ENCODE measurements at regions not wholly inside any gene's neighbourhood (a gene's known extent, or its start where the extent isn't known, plus 50 kb on each side); places are given as distances from the start of the nearest gene placed in this dataset.
"Not testable (repeated sequence)": the region's sequence is repeated elsewhere in the genome, so short reads cannot be mapped to it uniquely, and the experiment has no call there.

DNA sequence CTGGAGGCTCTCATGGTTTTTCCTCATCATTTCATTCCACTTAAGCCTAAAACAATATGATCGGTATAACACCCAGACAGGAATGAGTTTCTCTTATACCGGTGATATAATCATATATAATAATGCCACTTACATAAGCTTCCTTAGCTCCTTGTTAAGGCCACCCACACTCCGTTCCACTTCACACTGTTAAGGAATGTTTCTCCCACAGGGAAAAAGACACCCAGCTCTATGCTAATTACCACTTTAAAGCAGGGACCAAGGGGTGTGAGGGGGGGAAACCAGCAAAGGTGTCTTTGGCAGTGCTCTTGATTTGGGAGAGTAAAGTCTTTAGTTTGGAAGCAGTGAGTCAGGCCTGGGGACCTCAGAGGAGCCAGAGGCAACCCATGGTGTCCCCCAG, 245.4 kb downstream of the NPIPA7 start:
- not testable (repeated sequence) for DNase-seq

GRCh38 chr16:16625140-16625539, 246.2 kb downstream of the NPIPA7 start:
- not testable (repeated sequence) for DNase-seq

- DNase-seq: not testable (repeated sequence)
These were observed 248.9 kb downstream of the NPIPA7 start for GRCh38 chr16:16627865-16628264.

DNA sequence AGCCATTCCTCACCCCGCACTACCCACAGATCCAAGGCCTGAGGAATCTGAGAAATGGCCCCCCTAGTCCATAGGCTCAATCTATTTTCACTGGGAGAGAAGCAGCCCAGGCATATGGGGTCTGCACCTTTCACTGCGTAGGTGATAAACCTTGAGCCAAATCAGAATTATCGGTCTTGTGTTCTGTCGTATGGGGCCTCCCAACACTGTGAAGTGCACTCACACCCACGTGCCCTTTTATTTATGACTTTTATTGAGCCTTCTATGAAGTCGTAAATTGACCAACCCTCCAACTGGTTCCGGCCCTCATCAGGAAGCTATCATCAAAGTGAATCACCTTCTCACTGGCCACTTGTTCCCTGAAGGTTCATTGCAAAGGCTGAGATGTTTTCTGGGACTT, 259.3 kb downstream of the NPIPA7 start:
- not testable (repeated sequence) for DNase-seq

DNA sequence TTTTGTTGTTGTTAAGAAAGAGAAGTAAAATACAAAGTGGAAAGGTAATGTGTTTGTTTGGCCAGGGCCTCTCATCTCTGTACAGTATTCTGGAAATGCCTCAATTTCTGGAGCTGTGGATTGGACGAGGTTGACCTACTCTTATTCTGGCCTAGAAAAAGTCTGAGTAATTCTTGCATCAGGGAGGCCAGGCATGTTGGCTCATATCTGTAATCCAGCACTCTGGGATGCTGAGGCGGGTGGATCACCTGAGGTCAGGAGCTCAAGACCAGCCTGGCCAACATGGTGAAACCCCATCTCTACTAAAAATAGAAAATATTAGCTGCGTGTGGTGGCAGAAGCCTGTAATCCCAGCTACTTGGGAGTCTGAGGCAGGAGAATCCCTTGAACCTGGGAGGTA, 259.8 kb downstream of the NPIPA7 start:
- not testable (repeated sequence) for DNase-seq

GRCh38 chr16:16643828-16644227, 264.9 kb downstream of the NPIPA7 start:
- not testable (repeated sequence) for DNase-seq

- DNase-seq: not testable (repeated sequence)
These were observed 269.1 kb downstream of the NPIPA7 start for GRCh38 chr16:16648002-16648401.

DNA sequence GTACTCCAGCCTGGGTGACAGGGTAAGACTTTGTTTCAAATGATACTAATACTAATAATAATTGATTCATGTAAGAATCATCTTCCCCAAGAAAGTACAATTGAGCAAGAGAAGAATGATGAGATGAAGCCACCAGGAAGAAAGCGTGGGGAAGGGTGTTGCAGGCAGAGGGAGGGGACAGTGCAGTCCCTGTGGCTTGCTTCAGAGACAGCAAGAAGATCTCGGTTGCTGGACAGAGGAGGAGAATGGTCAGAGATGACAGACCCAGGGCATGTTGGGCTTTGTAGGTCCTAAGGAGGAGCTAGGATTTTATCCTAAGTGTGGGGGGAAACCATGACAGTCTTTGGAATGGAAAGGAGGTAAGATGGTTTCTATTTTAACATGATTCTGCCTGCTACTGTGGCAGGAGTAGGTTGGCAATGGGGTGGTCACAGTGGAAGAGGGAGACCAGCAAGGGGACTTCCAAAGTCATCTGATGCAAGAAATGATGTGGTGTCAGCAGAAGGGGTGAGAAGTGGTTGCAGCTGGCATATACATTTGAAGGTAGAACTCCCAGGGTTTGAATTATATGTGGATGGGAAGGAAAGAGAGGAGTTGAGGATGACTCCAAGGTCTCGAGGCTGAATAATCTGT, 293.4 kb downstream of the NPIPA7 start:
- DNase-seq: not testable (repeated sequence)

DNA sequence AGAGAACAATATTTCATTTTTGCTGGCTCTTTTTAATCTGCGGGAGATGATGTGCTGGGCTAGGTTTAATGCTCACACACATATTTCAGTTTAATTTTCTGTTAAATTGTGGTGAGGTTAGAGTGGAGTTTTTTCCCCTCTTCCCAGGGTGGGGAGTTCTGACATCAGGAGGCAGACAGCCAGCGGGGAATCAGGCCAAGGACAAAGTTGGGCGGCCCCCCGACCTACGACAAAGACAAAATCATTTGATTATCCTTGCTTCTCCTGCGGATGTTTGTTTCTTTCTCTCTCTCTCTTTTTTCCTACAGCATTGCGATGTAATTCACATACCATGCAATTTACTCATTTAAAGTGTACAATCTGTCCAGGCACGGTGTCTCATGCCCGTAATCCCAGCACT, 295.9 kb downstream of the NPIPA7 start:
- not testable (repeated sequence) for DNase-seq

GRCh38 chr16:16721849-16722248, 342.9 kb downstream of the NPIPA7 start:
- DNase-seq: not testable (repeated sequence)

DNA sequence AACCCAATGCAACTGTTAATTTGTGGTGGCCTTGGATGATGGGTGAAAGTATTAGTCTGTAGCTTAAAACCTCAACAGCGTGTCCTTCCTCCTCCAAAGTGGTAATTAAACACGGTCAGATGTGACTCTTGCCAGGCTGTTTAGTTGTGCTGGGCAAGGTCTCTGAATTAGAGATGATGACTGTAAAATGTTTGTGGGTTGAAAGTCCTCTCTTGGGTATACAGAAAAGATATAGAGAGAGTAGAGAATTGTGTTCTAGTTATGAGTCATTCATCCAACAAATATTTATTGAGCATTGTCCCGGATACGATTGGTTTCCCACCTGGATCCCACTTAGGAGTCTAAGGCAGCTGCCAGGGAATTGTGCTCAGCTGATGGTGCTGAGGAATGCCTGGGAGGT, 343.7 kb downstream of the NPIPA7 start:
- DNase-seq: not testable (repeated sequence)

- DNase-seq: not testable (repeated sequence)
These were observed 345.0 kb downstream of the NPIPA7 start for GRCh38 chr16:16723819-16724519.

GRCh38 chr16:16727048-16727447, 348.1 kb downstream of the NPIPA7 start:
- DNase-seq: not testable (repeated sequence)

DNA sequence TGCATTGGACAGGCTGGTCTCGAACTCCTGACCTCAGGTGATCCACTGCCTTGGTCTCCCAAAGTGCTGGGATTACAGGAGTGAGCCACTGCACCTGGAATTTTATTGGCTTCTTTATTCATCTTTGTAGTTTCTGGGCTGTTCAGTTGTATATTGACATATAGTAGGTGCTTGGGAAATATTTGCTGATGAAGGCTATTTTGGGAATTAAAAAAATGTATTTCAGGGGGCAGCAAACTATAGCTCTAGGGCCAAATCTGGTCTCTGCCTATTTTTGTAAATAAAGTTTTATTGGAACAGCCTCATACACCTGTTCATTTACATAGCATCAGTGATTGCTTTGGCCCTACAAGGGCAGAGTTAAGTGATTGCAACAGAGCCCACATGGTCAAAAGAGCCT, 363.6 kb downstream of the NPIPA7 start:
- not testable (repeated sequence) for DNase-seq

DNA sequence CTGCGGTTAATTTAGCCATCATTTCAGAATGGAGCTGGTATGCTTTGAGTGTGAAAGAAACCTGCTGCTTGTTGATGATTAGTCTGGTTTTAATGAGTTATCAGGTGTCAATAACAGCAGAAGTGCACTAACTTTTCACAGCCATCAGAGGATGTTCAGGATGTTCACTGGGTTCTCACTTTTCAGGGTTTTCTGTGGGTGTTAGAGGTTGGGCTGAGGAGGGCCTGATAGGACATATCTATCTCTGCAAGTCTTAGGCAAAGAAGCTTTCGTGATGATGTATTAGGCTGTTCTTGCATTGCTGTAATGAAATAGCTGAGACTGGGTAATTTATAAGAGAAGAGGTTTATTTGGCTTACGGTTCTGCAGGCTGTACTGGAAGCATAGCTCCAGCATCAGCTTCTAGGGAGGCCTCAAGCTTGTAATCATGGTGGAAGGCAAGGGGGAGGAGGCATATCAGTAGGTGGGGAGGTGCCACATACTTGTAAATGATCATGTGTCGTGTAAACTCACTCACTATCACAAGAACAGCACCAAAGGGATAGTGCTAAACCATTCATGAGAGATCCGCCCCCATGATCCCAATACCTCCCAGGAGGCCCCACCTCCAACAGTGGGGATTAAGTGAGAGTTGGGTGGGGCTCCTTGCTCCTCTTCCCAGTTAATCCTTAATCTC, 376.2 kb downstream of the NPIPA7 start:
- DNase-seq: not testable (repeated sequence)

GRCh38 chr16:16763449-16763848, 384.5 kb downstream of the NPIPA7 start:
- no peak for DNase-seq

DNA sequence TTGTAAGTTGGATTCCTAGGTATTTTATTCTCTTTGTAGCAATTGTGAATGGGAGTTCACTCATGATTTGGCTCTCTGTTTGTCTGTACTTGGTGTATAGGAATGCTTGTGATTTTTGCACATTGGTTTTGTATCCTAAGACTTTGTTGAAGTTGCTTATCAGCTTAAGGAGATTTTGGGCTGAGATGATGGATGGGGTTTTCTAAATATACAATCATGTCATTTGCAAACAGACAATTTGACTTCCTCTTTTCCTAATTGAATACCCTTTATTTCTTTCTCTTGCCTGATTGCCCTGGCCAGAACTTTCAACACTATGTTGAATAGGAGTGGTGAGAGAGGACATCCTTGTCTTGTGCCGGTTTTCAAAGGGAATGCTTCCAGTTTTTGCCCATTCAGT, 391.8 kb downstream of the NPIPA7 start:
- DNase-seq: not testable (repeated sequence)

DNA sequence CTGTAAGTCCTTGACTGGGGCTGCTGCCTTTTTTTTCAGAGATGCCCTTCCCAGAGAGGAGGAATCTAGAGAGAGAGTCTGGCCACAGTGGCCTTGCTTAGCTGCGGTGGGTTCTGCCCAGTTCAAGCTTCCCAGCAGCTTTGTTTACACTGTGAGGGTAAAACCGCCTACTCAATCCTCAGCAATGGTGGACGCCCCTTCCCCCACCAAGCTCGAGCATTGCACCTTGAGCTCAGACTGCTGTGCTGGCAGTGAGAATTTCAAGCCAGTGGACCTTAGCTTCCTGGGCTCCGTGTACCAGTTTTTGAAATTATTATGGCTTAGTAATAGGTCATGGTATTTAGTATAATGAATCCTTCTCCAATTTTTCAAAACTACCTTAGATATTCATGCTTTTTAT, 395.4 kb downstream of the NPIPA7 start:
- no peak for DNase-seq

- DNase-seq: no peak
These were observed 399.4 kb downstream of the NPIPA7 start for GRCh38 chr16:16778332-16778731.

DNA sequence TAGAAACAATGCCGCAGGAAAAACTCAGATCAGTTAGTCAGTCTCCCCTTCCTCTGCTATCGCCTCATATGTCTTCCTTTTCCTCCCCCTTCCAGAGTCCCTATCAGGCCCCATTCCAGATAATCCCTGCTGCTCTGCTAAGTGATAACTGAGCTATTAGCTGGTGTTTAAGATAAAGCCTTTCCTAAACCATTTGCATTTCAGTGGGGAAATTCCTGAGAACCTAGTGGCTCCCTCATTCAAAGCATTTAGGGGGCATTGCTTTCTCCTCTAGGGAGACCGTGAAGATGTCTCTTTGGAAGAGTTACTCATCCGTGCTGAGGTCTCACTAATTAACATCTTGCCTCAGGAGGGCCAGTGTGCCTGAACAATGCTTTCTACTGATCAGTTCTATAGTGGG, 401.6 kb downstream of the NPIPA7 start:
- DNase-seq: no peak

DNA sequence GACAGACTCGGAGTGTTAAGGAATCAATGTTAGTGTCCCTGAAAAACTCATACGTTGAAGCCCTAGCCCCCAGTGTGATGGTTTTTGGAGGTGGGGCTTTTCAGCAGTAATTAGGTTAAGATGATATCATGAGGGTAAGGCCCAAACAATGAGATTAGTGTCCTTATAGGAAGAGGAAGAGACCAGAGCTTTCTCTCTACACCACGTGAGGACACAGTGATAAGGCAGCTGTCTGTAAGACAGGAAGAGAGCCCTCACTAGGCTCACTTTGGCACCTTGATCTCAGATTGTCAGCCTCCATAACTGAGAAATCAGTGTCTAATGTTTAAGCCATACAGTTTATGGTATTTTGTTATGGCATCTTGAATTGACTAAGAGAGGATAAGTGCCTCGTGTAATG, 403.2 kb downstream of the NPIPA7 start:
- no peak for DNase-seq

GRCh38 chr16:16788004-16788403, 409.1 kb downstream of the NPIPA7 start:
- no peak for DNase-seq

DNA sequence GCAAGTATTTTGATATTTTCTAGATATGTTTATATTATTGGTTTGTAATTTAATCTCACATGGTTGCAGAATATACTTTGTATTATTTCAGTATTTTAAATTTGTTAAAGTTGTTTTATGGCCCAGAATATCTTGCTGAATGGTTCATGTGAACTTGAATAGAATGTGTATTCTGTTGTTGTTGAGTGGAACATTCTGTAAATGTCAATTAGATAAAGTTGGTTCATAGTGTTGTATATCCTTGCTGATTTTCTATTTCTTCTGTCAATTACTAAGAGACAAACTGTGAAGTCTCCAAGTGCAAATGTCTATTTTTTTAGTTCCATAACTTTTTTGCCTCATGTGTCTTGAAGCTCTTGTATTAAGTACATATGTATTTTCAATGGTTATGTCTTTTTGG, 411.7 kb downstream of the NPIPA7 start:
- DNase-seq: no peak

- DNase-seq: no peak
These were observed 412.1 kb downstream of the NPIPA7 start for GRCh38 chr16:16791051-16791450.

Measured in T-helper 1 cell (primary cell).